ENCODE measurements at regions not wholly inside any gene's neighbourhood (a gene's known extent, or its start where the extent isn't known, plus 50 kb on each side); places are given as distances from the start of the nearest gene placed in this dataset.

DNA sequence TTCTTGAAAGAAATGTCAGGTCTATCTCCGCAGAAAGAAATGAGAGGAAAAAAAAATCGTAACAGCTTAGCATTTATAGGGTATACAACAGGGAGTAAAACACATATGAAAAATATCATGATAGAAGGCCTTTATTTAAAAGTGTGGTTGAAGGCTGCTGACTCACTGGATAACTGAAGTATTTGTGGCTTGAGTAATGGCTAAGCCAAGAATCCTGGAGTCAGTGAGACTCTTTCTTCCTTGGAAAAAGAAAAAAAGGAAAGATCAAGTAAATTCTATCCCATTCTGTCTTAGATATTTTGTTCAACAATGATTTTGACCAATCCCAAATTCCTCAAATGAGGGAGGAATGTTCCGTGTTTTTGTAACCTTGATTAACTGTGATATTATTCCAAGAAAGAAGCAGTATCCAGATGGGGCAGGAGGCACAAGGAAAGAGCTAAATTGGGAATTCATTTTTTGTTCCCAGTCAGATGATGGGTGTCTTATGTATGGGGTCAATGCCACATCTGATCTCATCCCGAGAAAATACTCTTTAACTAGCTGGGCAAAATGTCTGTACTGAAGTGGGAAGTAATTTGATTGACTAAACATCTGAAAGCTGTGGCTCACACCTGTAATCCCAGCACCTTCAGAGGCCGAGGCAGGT is 64.3 kb upstream of the MYO10 start:
- Histone ChIP-seq H3K36me3 (no peaks in the 10 kb centered on the region), H3K27ac (no peak overlapping the region), H3K27me3 (no peaks in the 10 kb centered on the region), H3K4me3 (no peak overlapping the region), H3K9me3 (no peaks in the 10 kb centered on the region), H3K4me1 (no peaks in the 10 kb centered on the region)
- TF ChIP-seq, protein P1, sequence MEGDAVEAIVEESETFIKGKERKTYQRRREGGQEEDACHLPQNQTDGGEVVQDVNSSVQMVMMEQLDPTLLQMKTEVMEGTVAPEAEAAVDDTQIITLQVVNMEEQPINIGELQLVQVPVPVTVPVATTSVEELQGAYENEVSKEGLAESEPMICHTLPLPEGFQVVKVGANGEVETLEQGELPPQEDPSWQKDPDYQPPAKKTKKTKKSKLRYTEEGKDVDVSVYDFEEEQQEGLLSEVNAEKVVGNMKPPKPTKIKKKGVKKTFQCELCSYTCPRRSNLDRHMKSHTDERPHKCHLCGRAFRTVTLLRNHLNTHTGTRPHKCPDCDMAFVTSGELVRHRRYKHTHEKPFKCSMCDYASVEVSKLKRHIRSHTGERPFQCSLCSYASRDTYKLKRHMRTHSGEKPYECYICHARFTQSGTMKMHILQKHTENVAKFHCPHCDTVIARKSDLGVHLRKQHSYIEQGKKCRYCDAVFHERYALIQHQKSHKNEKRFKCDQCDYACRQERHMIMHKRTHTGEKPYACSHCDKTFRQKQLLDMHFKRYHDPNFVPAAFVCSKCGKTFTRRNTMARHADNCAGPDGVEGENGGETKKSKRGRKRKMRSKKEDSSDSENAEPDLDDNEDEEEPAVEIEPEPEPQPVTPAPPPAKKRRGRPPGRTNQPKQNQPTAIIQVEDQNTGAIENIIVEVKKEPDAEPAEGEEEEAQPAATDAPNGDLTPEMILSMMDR (IDR thresholded peaks at IDR 0.05), result no peak
- no peak for DNase-seq (ENCODE audit: low spot score)

DNA sequence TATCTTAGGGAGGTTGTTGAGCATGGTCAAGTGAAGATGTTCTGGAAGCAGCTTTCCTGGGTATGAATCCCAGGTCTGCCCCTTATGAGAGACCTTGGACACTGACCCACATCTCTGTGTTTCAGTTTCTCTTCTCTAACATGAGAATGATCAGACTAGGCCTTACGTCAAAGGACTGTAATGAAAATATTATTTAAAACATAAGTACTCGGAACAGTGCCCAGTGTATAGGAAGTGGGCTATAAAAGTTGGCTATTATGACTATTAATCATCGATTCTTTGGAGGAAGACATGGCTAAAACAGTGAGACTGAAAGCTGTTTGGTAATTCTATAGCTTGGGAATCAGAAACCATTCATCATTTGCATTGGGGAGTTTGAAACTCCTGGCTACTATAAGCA is 65.3 kb upstream of the MYO10 start:
- no peak overlapping the region for H3K4me3 ChIP-seq
- H3K9me3 ChIP-seq, result no peaks in the 10 kb centered on the region
- H3K27me3 ChIP-seq, result no peaks in the 10 kb centered on the region
- no peaks in the 10 kb centered on the region for H3K36me3 ChIP-seq
- no peaks in the 10 kb centered on the region for H3K4me1 ChIP-seq
- DNase-seq (ENCODE audit: low spot score), result no peak
- TF ChIP-seq, protein P1 (IDR thresholded peaks at IDR 0.05), result no peak
- H3K27ac ChIP-seq, result no peak overlapping the region

GRCh38 chr5:17004441-17005106 is 68.5 kb upstream of the MYO10 start:
- TF ChIP-seq, protein P1 (IDR thresholded peaks at IDR 0.05), result no peak
- H3K27me3 ChIP-seq, result no peaks in the 10 kb centered on the region
- no peak overlapping the region for H3K4me3 ChIP-seq
- DNase-seq (ENCODE audit: low spot score), result no peak
- H3K4me1 ChIP-seq, result no peaks in the 10 kb centered on the region
- H3K36me3 ChIP-seq, result no peaks in the 10 kb centered on the region
- no peak overlapping the region for H3K27ac ChIP-seq
- H3K9me3 ChIP-seq, result no peaks in the 10 kb centered on the region

DNA sequence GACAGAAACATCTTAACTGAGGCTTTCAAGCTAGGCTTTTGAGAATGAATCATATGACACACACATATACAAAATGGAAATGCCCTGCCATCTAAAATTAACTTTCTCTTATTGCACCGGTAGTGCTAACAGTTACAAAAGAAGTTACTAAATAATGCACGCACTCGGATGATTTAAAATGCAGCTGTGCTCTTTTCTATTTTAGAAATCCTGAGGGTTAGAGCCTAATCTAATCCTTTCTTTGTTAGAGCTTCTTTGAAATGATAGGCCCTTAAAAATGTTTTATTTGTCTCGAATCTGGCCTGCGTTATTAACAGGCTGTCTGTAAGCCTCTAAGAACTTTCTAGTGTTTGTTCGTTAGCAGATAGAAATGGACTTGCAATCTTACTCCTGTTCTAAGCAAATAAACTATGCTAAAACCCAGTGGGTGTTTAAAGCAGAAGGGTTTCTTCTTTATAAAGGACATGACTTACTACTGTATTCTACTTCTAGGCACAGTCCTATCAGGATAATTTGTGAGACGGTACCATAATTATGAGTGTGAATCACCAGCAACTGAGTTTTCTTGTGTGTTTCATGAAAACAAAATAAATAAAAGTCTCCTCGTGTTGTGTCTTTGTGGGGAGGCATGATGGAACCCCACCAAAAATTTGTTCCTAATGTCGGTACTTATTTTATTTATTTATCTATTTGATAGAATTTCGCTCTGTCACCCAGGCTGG is 69.2 kb upstream of the MYO10 start:
- H3K4me1 ChIP-seq, result no peaks in the 10 kb centered on the region
- no peaks in the 10 kb centered on the region for H3K27me3 ChIP-seq
- DNase-seq (ENCODE audit: low spot score), result no peak
- H3K27ac ChIP-seq, result no peak overlapping the region
- no peak overlapping the region for H3K4me3 ChIP-seq
- TF ChIP-seq, protein P1 (IDR thresholded peaks at IDR 0.05), result no peak
- no peaks in the 10 kb centered on the region for H3K36me3 ChIP-seq
- H3K9me3 ChIP-seq, result no peaks in the 10 kb centered on the region

DNA sequence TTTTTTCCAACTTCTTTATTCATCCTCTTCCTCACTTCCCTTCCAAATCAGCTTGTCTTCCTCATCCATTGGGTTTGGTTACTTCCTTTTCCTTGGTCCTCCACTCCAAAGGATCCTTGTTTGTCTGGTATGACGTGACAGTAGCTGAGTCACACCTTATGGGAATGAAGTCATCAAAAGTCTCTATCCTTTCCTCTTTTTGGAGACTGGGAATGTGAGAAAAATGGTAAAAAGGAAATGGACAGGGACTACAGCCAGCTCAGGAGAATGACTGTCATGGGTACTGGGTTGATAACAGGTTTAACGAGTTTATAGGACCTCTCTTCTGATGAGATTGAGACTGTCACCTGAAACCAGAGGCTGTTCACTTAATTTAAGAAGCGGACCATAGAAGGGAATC is 76.2 kb upstream of the MYO10 start:
- H3K27me3 ChIP-seq, result no peaks in the 10 kb centered on the region
- TF ChIP-seq, protein P1 (IDR thresholded peaks at IDR 0.05), result no peak
- H3K36me3 ChIP-seq, result no peaks in the 10 kb centered on the region
- H3K4me1 ChIP-seq, result no peaks in the 10 kb centered on the region
- H3K9me3 ChIP-seq, result no peaks in the 10 kb centered on the region
- H3K27ac ChIP-seq, result no peak overlapping the region
- no peak overlapping the region for H3K4me3 ChIP-seq
- no peak for DNase-seq (ENCODE audit: low spot score)

Measured in right atrium auricular region (tissue), 2 donors.